Ovary (tissue), 7 donors: ENCODE measurements at regions not wholly inside any gene's neighbourhood (a gene's known extent, or its start where the extent isn't known, plus 50 kb on each side); places are given as distances from the start of the nearest gene placed in this dataset.

Source experiments
- DNase-seq, 5 donors: peaks; one replicate each; pipeline ENCODE4 v3.0.0-alpha.2; 2019 to 2020
- H3K27ac ChIP-seq, 2 donors: fragments of 200-600 bp; one replicate each; pipeline versions ENCODE4 v1.5.1 to v1.8.0; 2019 to 2022
- H3K27me3 ChIP-seq: fragments of 200-600 bp; one replicate; pipeline ENCODE4 v1.8.0; 2022
- H3K36me3 ChIP-seq: fragments of 200-600 bp; sonication (generic); one replicate; pipeline ENCODE4 v1.5.1; 2019
- H3K4me1 ChIP-seq: one replicate; pipeline ENCODE4 v1.8.1; 2013; ENCODE audit warnings: mild to moderate bottlenecking, moderate library complexity; ENCODE audit not compliant: insufficient read depth
- H3K4me3 ChIP-seq: fragments of 200-600 bp; sonication (generic); one replicate; pipeline ENCODE4 v1.5.1; 2017
- H3K9me3 ChIP-seq, 2 donors: fragments of 200-600 bp in 1 of 2; sonication (generic) in 1 of 2; one replicate each; pipeline versions ENCODE4 v1.5.1 to v1.8.1; 2013 to 2019; ENCODE audit warnings: mild to moderate bottlenecking in 1 of 2, moderate library complexity in 1 of 2
- EP300 ChIP-seq: sonication (generic); formaldehyde crosslinking; IDR thresholded peaks from one replicate; pipeline ENCODE4 v1.6.1; 2017; ENCODE audit warnings: antibody characterized with exemption
- POLR2A ChIP-seq: fragments of 450-650 bp; IDR thresholded peaks from one replicate; pipeline ENCODE4 v1.6.1; 2017; ENCODE audit warnings: antibody characterized with exemption, mild to moderate bottlenecking, moderate library complexity
- WGBS, 3 donors: extraction: QIAGEN DNeasy Blood & Tissue Kit in 1 of 3; methylation state at CpG; one replicate each; pipeline versions ENCODE4 v1.1.5 to v1.1.7; 2013 to 2017; 5-methylcytosine and 5-hydroxymethylcytosine counted together
- intact Hi-C, 4 donors: fragments of 100-400 bp; cut with DNase I; formaldehyde crosslinking; loops; one replicate each; pipeline versions ENCODE4 v1.11.0 to v1.15.1; 2022 to 2023
- TF ChIP-seq, protein P1 (sequence below), 3 donors: fragments of 450-650 bp in 2 of 3; fragments of 200-600 bp in 1 of 3; IDR thresholded peaks; one replicate each; pipeline versions ENCODE4 v1.5.1 to v1.8.0; 2016 to 2022; ENCODE audit warnings: antibody characterized with exemption in 3 of 3, mild to moderate bottlenecking in 1 of 3
- donor health status: DM: no; HTN: no; CAD: no; lungs with moderate emphysema.
- donor health status: DM: no; HTN: no; CAD: no.
- donor health status: Bipolar disorder and iron deficiency.
- donor health status: DM: no; HTN: no; CAD: no.
- donor health status: DM: yes; HTN: yes; CAD: no.

GRCh38 chr3:132817646-132818177 is 95.5 kb upstream of the NPHP3 start:
- TF ChIP-seq POLR2A, result no peak
- Histone ChIP-seq H3K4me1 (no peaks in the 10 kb centered on the region), H3K27me3 (no peaks in the 10 kb centered on the region), H3K27ac (no peak overlapping the region), H3K4me3 (no peak overlapping the region), H3K36me3 (no peaks in the 10 kb centered on the region), H3K9me3 (no peaks in the 10 kb centered on the region)
- 73 to 79% (median 78%) methylated on average over 3 of the region's 3 CpGs for WGBS, 3 donors
- intact Hi-C loops, result loop anchor here in 1 of 4 donors (2.0 kb wide), 1 partner anchor 25 kb away; no protein-coding TSS in a partner anchor
- DNase-seq, result no peak

DNA sequence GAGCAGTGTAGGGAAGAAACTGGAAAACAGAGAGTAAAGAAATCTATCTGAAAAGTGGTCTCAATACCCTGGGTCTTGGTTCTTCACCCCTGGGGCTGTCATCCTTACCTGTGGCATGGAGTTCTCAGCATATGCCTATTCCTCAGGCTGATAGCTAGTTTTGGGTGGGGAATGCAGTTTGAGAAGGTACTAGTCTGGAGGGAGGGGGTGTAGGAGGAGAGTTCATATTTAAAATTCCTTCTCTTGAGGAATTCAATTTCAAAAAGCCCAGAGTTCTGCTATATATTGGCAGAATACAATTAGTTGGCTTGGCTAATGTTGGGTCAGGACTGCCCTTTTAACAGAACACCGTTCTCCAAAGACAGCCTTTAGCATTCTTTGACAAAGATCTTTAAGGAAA is 82.9 kb upstream of the NPHP3 start:
- 15 to 31% (median 28%) methylated on average over 1 of the region's 1 CpG for WGBS, 3 donors
- Histone ChIP-seq H3K27me3 (no peaks in the 10 kb centered on the region), H3K9me3 (no peaks in the 10 kb centered on the region), H3K36me3 (no peaks in the 10 kb centered on the region), H3K4me3 (no peak overlapping the region), H3K27ac (no peak overlapping the region), H3K4me1 (no peaks in the 10 kb centered on the region)
- DNase-seq, result no peak
- TF ChIP-seq, protein P1, sequence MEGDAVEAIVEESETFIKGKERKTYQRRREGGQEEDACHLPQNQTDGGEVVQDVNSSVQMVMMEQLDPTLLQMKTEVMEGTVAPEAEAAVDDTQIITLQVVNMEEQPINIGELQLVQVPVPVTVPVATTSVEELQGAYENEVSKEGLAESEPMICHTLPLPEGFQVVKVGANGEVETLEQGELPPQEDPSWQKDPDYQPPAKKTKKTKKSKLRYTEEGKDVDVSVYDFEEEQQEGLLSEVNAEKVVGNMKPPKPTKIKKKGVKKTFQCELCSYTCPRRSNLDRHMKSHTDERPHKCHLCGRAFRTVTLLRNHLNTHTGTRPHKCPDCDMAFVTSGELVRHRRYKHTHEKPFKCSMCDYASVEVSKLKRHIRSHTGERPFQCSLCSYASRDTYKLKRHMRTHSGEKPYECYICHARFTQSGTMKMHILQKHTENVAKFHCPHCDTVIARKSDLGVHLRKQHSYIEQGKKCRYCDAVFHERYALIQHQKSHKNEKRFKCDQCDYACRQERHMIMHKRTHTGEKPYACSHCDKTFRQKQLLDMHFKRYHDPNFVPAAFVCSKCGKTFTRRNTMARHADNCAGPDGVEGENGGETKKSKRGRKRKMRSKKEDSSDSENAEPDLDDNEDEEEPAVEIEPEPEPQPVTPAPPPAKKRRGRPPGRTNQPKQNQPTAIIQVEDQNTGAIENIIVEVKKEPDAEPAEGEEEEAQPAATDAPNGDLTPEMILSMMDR (IDR thresholded peaks at IDR 0.05), result no peak
- TF ChIP-seq EP300 (no peak), POLR2A (no peak)
- intact Hi-C loops, result no loop called here

GRCh38 chr3:132804498-132804897 is 82.3 kb upstream of the NPHP3 start:
- intact Hi-C loops, result no loop called here
- DNase-seq, result no peak
- Histone ChIP-seq H3K4me3 (no peak overlapping the region), H3K4me1 (no peaks in the 10 kb centered on the region), H3K27me3 (no peaks in the 10 kb centered on the region), H3K9me3 (no peaks in the 10 kb centered on the region), H3K27ac (no peak overlapping the region), H3K36me3 (no peaks in the 10 kb centered on the region)
- no peak for TF ChIP-seq EP300

DNA sequence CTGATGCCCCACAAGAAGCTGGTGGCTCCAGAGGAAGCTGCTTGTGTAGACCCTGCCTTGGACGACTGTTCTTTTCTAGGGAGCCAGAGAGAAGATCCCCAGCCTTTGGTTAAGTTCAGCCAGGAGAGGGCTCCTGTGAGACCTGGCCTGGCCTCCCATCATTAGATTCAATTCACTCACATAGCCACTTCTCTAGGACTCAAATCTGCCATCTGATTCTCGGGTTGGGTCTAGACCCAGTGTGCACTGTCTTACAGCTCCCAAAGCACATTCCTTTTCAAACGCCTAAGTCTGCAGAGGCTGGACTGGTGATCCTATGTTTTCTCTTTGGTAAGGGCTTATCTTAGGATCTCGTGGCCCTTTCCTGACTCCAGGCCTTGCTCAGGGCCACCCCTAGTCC is 81.7 kb upstream of the NPHP3 start:
- TF ChIP-seq EP300, result no peak
- TF ChIP-seq, protein P1 (IDR thresholded peaks at IDR 0.05), result no peak
- TF ChIP-seq POLR2A, result no peak
- no peak overlapping the region for H3K27ac ChIP-seq
- intact Hi-C loops, result no loop called here

GRCh38 chr3:132800958-132801357 is 78.7 kb upstream of the NPHP3 start:
- H3K9me3 ChIP-seq, result no peaks in the 10 kb centered on the region
- no peaks in the 10 kb centered on the region for H3K36me3 ChIP-seq
- H3K4me1 ChIP-seq, result no peaks in the 10 kb centered on the region
- intact Hi-C loops, result no loop called here
- DNase-seq, result no peak
- no peaks in the 10 kb centered on the region for H3K27me3 ChIP-seq
- no peak for TF ChIP-seq POLR2A
- TF ChIP-seq, protein P1 (IDR thresholded peaks at IDR 0.05), result no peak
- no peak for TF ChIP-seq EP300
- no peak overlapping the region for H3K27ac ChIP-seq
- WGBS, 3 donors, result 36 to 60% (median 59%) methylated on average over 2 of the region's 2 CpGs
- no peak overlapping the region for H3K4me3 ChIP-seq

More for the DNA sequence above, 81.7 kb upstream of the NPHP3 start:
- Histone ChIP-seq H3K9me3 (no peaks in the 10 kb centered on the region), H3K36me3 (no peaks in the 10 kb centered on the region), H3K27me3 (no peaks in the 10 kb centered on the region), H3K4me3 (no peak overlapping the region), H3K4me1 (no peaks in the 10 kb centered on the region)
- WGBS, 3 donors, result 54 to 60% (median 59%) methylated on average over 4 of the region's 4 CpGs
- DNase-seq, result no peak
